ENCODE measurements at regions not wholly inside any gene's neighbourhood (a gene's known extent, or its start where the extent isn't known, plus 50 kb on each side); places are given as distances from the start of the nearest gene placed in this dataset.

DNA sequence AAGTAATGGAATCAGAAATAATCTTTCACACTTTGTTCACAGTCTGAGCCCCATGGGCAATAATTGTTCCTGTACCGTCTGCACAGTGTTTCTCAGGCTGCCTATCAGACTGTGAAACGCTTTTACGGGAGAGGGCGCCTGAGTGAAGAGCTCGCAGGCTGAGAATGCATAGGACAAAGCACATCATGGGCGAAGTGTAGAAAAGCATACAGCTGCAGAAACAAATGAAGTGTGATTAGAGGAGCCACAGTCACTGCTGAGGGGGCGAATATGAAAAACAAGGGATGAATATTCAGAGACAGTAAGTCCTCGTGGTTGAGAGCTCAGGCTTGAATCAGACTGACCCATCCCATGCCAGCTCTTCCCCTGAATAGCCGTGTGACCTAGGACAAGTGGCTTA lies 438.4 kb upstream of the DCN start:
- H3K36me3 ChIP-seq (ENCODE audit: insufficient read depth, insufficient read length, low read length) = no peaks in the 10 kb centered on the region
- H3K4me3 ChIP-seq (ENCODE audit: insufficient read length, low read depth) = no peak overlapping the region
- no peak for TF ChIP-seq ZNF274 (IDR thresholded peaks at IDR 0.05; ENCODE audit: low read depth, low read length)
- TF ChIP-seq SUZ12 (IDR thresholded peaks at IDR 0.05; ENCODE audit: extremely low read depth, insufficient read depth, insufficient read length) = no peak
- TF ChIP-seq YY1 (IDR thresholded peaks at IDR 0.05; ENCODE audit: insufficient read depth, insufficient read length) = no peak
- H3K9me3 ChIP-seq (ENCODE audit: insufficient read depth, low read length) = peaks cover 3% of the 10 kb centered on the region; the same call in 1 of the 2 replicates
- H3K27me3 ChIP-seq (ENCODE audit: insufficient read depth, insufficient read length) = no peaks in the 10 kb centered on the region
- no peaks in the 10 kb centered on the region for H3K4me1 ChIP-seq (ENCODE audit: insufficient read depth, insufficient read length)
- no peak overlapping the region for H3K9ac ChIP-seq (ENCODE audit: insufficient read length, low read depth)
- no peak for DNase-seq (ENCODE audit: low read depth, low spot score)

DNA sequence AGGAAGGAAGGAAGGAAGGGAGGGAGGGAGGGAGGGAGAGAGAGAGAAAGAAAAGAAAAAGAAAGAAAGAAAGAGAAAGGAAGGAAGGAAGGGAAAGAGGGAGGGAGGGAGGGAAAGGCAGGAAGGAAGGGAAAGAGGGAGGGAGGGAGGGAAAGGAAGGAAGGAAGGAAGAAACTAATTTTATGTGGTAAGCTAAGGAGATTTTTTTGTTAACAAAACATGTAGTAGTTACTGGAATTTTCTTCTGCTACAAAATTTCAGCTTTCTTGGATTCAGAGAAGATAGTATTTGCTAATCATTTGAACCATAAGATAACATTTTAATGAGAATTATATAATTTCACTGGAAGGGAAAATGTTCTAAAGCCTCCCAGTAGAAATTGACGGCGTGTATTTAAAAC lies 437.8 kb upstream of the DCN start:
- Histone ChIP-seq H3K27me3 (ENCODE audit: insufficient read depth, insufficient read length) (no peaks in the 10 kb centered on the region), H3K4me3 (ENCODE audit: insufficient read length, low read depth) (no peak overlapping the region), H3K9ac (ENCODE audit: insufficient read length, low read depth) (no peak overlapping the region), H3K36me3 (ENCODE audit: insufficient read depth, insufficient read length, low read length) (no peaks in the 10 kb centered on the region), H3K4me1 (ENCODE audit: insufficient read depth, insufficient read length) (no peaks in the 10 kb centered on the region), H3K9me3 (ENCODE audit: insufficient read depth, low read length) (no peaks in the 10 kb centered on the region)
- TF ChIP-seq SUZ12 (IDR thresholded peaks at IDR 0.05; ENCODE audit: extremely low read depth, insufficient read depth, insufficient read length) (no peak), ZNF274 (IDR thresholded peaks at IDR 0.05; ENCODE audit: low read depth, low read length) (no peak), YY1 (IDR thresholded peaks at IDR 0.05; ENCODE audit: insufficient read depth, insufficient read length) (no peak)
- no peak for DNase-seq (ENCODE audit: low read depth, low spot score)

DNA sequence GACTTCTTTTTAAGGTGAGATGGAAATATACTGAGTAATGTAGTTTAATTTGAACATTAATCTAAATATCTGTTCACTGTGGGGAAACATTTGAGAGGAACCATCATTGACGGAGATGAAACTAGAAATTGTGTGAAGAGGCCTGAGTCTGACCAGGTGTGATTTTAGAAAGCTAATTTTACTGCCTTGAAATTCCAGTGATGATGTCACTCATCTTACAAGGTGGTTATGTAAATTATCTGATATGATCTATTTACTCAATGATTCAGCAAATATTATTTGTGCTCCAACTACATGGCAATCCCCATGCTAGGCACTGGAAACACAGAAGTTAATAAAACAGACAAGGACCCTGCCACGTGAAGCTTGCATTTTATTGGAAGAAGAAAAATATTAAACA lies 435.7 kb upstream of the DCN start:
- H3K27me3 ChIP-seq (ENCODE audit: insufficient read depth, insufficient read length) = no peaks in the 10 kb centered on the region
- no peaks in the 10 kb centered on the region for H3K36me3 ChIP-seq (ENCODE audit: insufficient read depth, insufficient read length, low read length)
- TF ChIP-seq YY1 (IDR thresholded peaks at IDR 0.05; ENCODE audit: insufficient read depth, insufficient read length) = no peak
- no peak for TF ChIP-seq SUZ12 (IDR thresholded peaks at IDR 0.05; ENCODE audit: extremely low read depth, insufficient read depth, insufficient read length)
- TF ChIP-seq ZNF274 (IDR thresholded peaks at IDR 0.05; ENCODE audit: low read depth, low read length) = no peak
- no peak overlapping the region for H3K9ac ChIP-seq (ENCODE audit: insufficient read length, low read depth)
- no peaks in the 10 kb centered on the region for H3K4me1 ChIP-seq (ENCODE audit: insufficient read depth, insufficient read length)
- no peaks in the 10 kb centered on the region for H3K9me3 ChIP-seq (ENCODE audit: insufficient read depth, low read length)
- H3K4me3 ChIP-seq (ENCODE audit: insufficient read length, low read depth) = no peak overlapping the region
- DNase-seq (ENCODE audit: low read depth, low spot score) = no peak

DNA sequence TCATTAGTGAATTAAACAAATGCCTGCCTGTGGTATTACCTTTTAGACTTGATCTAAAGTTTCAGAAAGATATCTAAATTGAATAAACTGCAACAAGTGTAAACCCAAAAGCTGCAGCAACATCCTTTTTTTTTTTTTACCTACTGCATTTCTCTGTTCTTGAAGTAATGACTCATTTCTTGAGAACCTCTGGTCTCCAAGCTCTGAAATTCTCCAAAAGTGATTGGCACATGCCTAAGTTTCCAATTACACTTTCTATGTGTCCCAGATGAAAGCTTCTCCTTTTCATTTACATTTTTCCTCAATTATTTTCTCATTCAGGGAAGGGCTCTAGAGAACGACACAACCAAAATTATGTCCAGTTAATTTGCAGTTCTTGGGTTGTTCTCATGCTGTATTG lies 435.2 kb upstream of the DCN start:
- TF ChIP-seq ZNF274 (IDR thresholded peaks at IDR 0.05; ENCODE audit: low read depth, low read length) = no peak
- no peak for TF ChIP-seq YY1 (IDR thresholded peaks at IDR 0.05; ENCODE audit: insufficient read depth, insufficient read length)
- TF ChIP-seq SUZ12 (IDR thresholded peaks at IDR 0.05; ENCODE audit: extremely low read depth, insufficient read depth, insufficient read length) = no peak
- no peak for DNase-seq (ENCODE audit: low read depth, low spot score)

DNA sequence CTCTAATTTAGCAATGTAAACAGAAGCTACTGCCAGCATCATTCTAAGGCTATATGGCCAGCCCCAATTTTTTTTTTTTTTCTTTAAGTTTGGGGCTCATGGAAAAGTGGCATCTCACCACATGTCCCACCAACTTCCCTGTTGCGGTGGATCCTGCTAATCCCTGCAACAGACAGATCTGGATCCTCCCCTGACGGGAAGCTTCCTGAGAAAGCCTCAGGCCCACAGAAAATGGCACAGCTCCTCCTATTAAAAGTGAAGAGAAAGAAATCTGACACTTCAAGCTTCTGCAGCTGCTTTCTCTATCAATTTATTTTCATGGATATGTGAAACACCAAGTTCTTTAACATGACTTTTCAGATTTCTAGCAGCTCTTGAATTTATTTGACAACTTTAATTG lies 433.8 kb upstream of the DCN start:
- Histone ChIP-seq H3K9me3 (ENCODE audit: insufficient read depth, low read length) (no peaks in the 10 kb centered on the region), H3K27me3 (ENCODE audit: insufficient read depth, insufficient read length) (no peaks in the 10 kb centered on the region), H3K9ac (ENCODE audit: insufficient read length, low read depth) (no peak overlapping the region), H3K36me3 (ENCODE audit: insufficient read depth, insufficient read length, low read length) (no peaks in the 10 kb centered on the region), H3K4me3 (ENCODE audit: insufficient read length, low read depth) (no peak overlapping the region), H3K4me1 (ENCODE audit: insufficient read depth, insufficient read length) (no peaks in the 10 kb centered on the region)
- no peak for TF ChIP-seq ZNF274 (IDR thresholded peaks at IDR 0.05; ENCODE audit: low read depth, low read length)
- TF ChIP-seq YY1 (IDR thresholded peaks at IDR 0.05; ENCODE audit: insufficient read depth, insufficient read length) = no peak
- TF ChIP-seq SUZ12 (IDR thresholded peaks at IDR 0.05; ENCODE audit: extremely low read depth, insufficient read depth, insufficient read length) = no peak
- no peak for DNase-seq (ENCODE audit: low read depth, low spot score)

More for the DNA sequence above, 435.2 kb upstream of the DCN start:
- no peaks in the 10 kb centered on the region for H3K4me1 ChIP-seq (ENCODE audit: insufficient read depth, insufficient read length)
- H3K36me3 ChIP-seq (ENCODE audit: insufficient read depth, insufficient read length, low read length) = no peaks in the 10 kb centered on the region
- no peak overlapping the region for H3K4me3 ChIP-seq (ENCODE audit: insufficient read length, low read depth)
- no peak overlapping the region for H3K9ac ChIP-seq (ENCODE audit: insufficient read length, low read depth)
- H3K9me3 ChIP-seq (ENCODE audit: insufficient read depth, low read length) = no peaks in the 10 kb centered on the region
- H3K27me3 ChIP-seq (ENCODE audit: insufficient read depth, insufficient read length) = no peaks in the 10 kb centered on the region

DNA sequence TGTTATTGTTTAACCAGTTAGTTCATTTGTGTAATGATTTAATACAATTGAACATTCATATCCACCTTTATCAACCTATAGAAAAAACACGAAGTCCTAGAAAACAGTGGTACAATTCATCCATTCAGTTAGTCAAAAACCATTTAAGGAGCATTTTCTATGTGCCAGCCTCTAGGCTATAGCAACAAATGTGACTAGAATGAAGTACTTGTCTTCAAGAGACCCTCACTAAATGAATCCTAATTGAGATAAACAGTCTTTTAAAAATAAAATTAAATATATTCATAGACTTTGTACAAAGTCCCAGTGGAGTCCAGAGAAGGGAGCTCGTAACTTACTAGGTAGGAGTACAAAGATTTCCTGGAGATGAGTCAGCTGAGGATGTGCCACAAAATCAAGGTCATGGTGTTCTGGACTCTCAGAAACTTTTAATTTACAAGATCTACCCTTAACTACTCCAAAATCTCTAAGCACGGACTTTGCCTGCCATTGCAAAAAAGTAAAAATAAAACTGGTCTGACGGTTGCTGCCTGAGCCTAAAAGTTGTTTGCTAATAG lies 430.7 kb upstream of the DCN start:
- no peaks in the 10 kb centered on the region for H3K9me3 ChIP-seq (ENCODE audit: insufficient read depth, low read length)
- DNase-seq (ENCODE audit: low read depth, low spot score) = no peak
- no peak overlapping the region for H3K4me3 ChIP-seq (ENCODE audit: insufficient read length, low read depth)
- no peaks in the 10 kb centered on the region for H3K36me3 ChIP-seq (ENCODE audit: insufficient read depth, insufficient read length, low read length)
- TF ChIP-seq ZNF274 (IDR thresholded peaks at IDR 0.05; ENCODE audit: low read depth, low read length) = no peak
- TF ChIP-seq YY1 (IDR thresholded peaks at IDR 0.05; ENCODE audit: insufficient read depth, insufficient read length) = no peak
- TF ChIP-seq SUZ12 (IDR thresholded peaks at IDR 0.05; ENCODE audit: extremely low read depth, insufficient read depth, insufficient read length) = no peak
- H3K4me1 ChIP-seq (ENCODE audit: insufficient read depth, insufficient read length) = no peaks in the 10 kb centered on the region
- no peak overlapping the region for H3K9ac ChIP-seq (ENCODE audit: insufficient read length, low read depth)
- H3K27me3 ChIP-seq (ENCODE audit: insufficient read depth, insufficient read length) = no peaks in the 10 kb centered on the region

DNA sequence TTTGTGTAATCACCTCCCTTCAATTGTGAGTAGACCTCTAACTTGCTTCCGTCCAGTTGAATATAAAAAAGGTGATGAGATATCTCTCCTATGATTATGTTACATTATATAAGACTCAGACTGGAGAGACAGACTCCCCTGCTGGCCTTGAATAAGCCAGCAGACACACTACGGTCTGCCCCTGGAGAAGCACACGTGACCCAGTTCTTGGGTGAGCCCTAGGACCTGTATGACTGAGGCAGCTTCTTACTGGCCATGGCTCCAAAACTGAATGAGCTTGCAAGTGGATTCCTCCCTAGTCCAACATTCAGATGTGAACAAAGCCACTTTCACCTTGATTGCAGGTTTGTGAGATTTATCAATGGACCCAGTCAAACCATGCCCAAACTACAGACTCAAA lies 427.9 kb upstream of the DCN start:
- H3K4me3 ChIP-seq (ENCODE audit: insufficient read length, low read depth) = no peak overlapping the region
- no peaks in the 10 kb centered on the region for H3K9me3 ChIP-seq (ENCODE audit: insufficient read depth, low read length)
- TF ChIP-seq ZNF274 (IDR thresholded peaks at IDR 0.05; ENCODE audit: low read depth, low read length) (no peak), YY1 (IDR thresholded peaks at IDR 0.05; ENCODE audit: insufficient read depth, insufficient read length) (no peak), SUZ12 (IDR thresholded peaks at IDR 0.05; ENCODE audit: extremely low read depth, insufficient read depth, insufficient read length) (no peak)
- H3K4me1 ChIP-seq (ENCODE audit: insufficient read depth, insufficient read length) = no peaks in the 10 kb centered on the region
- H3K27me3 ChIP-seq (ENCODE audit: insufficient read depth, insufficient read length) = no peaks in the 10 kb centered on the region
- H3K9ac ChIP-seq (ENCODE audit: insufficient read length, low read depth) = no peak overlapping the region
- no peaks in the 10 kb centered on the region for H3K36me3 ChIP-seq (ENCODE audit: insufficient read depth, insufficient read length, low read length)
- no peak for DNase-seq (ENCODE audit: low read depth, low spot score)
